Epithelial cell of esophagus (primary cell): ENCODE measurements at regions not wholly inside any gene's neighbourhood (a gene's known extent, or its start where the extent isn't known, plus 50 kb on each side); places are given as distances from the start of the nearest gene placed in this dataset.

Experiments
- DNase-seq: peaks from one replicate; pipeline ENCODE4 v3.0.0; 2010; ENCODE audit warnings: low read depth
- H3K4me3 ChIP-seq: 2 replicates; pipeline ENCODE4 v1.5.1; 2011; ENCODE audit warnings: mild to moderate bottlenecking, low read length, control low read depth
- TF ChIP-seq, protein P1 (sequence below): IDR thresholded peaks from 2 replicates; pipeline ENCODE4 v1.5.1; 2011; ENCODE audit warnings: low read depth, mild to moderate bottlenecking, low read length, control low read depth, inconsistent platforms; ENCODE audit not compliant: insufficient read depth; ENCODE audit errors: missing control alignments

GRCh38 chr14:86420131-86420530, 890.2 kb downstream of the FLRT2 start:
- H3K4me3 ChIP-seq, result no peak overlapping the region
- TF ChIP-seq, protein P1, sequence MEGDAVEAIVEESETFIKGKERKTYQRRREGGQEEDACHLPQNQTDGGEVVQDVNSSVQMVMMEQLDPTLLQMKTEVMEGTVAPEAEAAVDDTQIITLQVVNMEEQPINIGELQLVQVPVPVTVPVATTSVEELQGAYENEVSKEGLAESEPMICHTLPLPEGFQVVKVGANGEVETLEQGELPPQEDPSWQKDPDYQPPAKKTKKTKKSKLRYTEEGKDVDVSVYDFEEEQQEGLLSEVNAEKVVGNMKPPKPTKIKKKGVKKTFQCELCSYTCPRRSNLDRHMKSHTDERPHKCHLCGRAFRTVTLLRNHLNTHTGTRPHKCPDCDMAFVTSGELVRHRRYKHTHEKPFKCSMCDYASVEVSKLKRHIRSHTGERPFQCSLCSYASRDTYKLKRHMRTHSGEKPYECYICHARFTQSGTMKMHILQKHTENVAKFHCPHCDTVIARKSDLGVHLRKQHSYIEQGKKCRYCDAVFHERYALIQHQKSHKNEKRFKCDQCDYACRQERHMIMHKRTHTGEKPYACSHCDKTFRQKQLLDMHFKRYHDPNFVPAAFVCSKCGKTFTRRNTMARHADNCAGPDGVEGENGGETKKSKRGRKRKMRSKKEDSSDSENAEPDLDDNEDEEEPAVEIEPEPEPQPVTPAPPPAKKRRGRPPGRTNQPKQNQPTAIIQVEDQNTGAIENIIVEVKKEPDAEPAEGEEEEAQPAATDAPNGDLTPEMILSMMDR, result no peak
- DNase-seq, result no peak

DNA sequence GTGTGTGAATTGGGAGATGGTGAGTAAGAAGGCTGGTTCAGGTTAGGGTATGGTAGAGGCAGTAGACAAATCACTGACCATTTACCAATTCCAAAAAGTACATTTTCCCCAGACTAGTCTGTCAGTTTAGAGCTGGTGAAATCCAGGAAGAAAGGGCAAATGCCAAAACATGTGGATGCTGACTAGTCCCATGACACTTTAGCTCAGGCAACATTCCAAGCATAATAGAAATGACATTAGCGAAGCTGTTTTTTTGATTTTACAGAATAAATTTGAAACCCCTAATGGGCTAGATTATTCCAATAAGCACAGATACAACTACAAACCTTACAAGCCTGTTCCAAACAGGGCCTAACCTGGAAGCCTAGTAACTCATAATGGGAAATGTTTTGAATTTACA, 884.2 kb downstream of the FLRT2 start:
- no peak overlapping the region for H3K4me3 ChIP-seq
- TF ChIP-seq, protein P1, result no peak
- no peak for DNase-seq

DNA sequence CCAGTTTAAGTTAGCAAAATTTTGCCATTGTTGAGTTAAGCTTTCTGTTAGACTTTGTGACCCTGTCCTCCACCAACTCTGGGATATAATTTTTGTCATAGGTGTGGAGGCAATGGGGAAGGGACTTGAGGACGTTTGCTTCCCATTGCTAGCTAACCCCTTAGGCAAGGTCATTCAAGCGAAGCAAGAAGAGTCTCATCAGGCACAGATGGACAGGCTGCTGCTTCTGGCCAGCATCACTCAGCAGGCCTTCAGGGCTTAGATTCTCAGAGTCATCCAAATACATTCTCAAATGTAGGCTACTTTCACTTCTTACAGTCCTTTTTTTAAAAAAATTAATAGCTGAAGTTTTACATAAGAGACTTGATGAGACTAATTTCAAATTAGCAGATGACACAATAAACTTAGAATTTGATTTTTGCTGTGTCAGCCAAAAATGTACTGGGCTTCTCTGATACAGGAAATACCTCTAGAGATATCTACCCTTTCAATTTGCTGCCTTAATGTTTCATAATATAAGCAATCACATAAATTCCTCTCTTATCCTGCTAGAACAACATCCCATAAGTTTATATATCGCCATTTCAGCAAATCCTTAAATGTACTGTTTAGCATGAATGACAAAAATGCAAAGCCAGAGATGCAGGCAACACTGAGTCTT, 875.2 kb downstream of the FLRT2 start:
- TF ChIP-seq, protein P1, result no peak
- no peak overlapping the region for H3K4me3 ChIP-seq
- DNase-seq, result no peak

DNA sequence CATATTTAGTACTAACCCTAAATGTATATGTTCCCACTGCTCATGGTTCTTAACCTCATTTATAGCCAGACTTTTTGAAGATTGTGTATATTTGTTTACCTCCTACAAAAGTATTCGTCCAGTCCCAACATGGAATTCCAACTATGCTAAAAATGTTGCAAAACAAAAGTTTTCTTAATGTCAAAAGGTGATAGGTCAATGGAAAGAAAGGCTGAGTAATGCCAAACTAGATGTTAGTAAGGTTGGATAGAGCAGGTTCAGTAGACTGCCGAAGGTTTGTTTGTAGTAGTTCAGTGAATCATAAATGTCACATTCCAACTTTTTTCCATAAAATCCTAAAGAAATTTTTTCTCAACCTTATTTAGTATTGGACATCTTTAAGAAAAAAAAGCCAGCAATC, 874.5 kb downstream of the FLRT2 start:
- DNase-seq, result no peak
- TF ChIP-seq, protein P1, result no peak
- no peak overlapping the region for H3K4me3 ChIP-seq

DNA sequence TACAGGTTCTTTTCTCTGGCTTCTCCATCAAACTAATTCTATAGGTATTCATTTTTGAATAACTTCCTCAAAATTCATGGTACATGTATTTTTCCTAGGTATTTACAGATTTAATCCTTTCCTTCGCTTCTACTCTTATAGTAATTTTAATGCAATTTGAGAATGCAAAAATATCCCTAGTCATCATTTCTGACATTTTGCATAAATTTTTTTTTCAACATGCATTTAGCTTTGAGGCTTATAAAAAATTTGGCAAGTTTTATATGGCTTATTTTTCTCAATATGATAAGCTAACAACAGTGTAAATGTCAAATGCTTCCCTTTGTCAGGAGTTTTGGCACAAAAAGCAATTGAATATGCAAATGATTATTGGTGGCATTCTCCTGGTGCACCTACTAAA, 872.6 kb downstream of the FLRT2 start:
- TF ChIP-seq, protein P1, result no peak
- DNase-seq, result no peak
- H3K4me3 ChIP-seq, result no peak overlapping the region

GRCh38 chr14:86391085-86391484, 861.1 kb downstream of the FLRT2 start:
- no peak overlapping the region for H3K4me3 ChIP-seq
- TF ChIP-seq, protein P1, result no peak
- no peak for DNase-seq

- no peak for DNase-seq
- TF ChIP-seq, protein P1, result no peak
- H3K4me3 ChIP-seq, result no peak overlapping the region
Measured at GRCh38 chr14:86388216-86388615, 858.3 kb downstream of the FLRT2 start.
